ENCODE measurements at regions not wholly inside any gene's neighbourhood (a gene's known extent, or its start where the extent isn't known, plus 50 kb on each side); places are given as distances from the start of the nearest gene placed in this dataset.
"Not testable (repeated sequence)": the region's sequence is repeated elsewhere in the genome, so short reads cannot be mapped to it uniquely, and the experiment has no call there.

- no peak for DNase-seq (ENCODE audit: low read depth, low spot score)
Observed at GRCh38 chr11:90341986-90342385, 119.1 kb upstream of the CHORDC1 start.

GRCh38 chr11:90332415-90332814 lies 109.6 kb upstream of the CHORDC1 start:
- DNase-seq (ENCODE audit: low read depth, low spot score) = no peak

- no peak for DNase-seq (ENCODE audit: low read depth, low spot score)
Observed at GRCh38 chr11:90330632-90331031, 107.8 kb upstream of the CHORDC1 start.

- no peak for DNase-seq (ENCODE audit: low read depth, low spot score)
Observed at GRCh38 chr11:90329043-90329442, 106.2 kb upstream of the CHORDC1 start.

GRCh38 chr11:90326647-90327046 lies 103.8 kb upstream of the CHORDC1 start:
- no peak for DNase-seq (ENCODE audit: low read depth, low spot score)

GRCh38 chr11:90323289-90323688 lies 100.4 kb upstream of the CHORDC1 start:
- no peak for DNase-seq (ENCODE audit: low read depth, low spot score)

- DNase-seq (ENCODE audit: low read depth, low spot score) = no peak
Observed at GRCh38 chr11:90321018-90321417, 98.2 kb upstream of the CHORDC1 start.

GRCh38 chr11:90318651-90319050 lies 95.8 kb upstream of the CHORDC1 start:
- DNase-seq (ENCODE audit: low read depth, low spot score) = no peak

- no peak for DNase-seq (ENCODE audit: low read depth, low spot score)
Observed at GRCh38 chr11:90310210-90310609, 87.4 kb upstream of the CHORDC1 start.

- DNase-seq (ENCODE audit: low read depth, low spot score) = no peak
Observed at GRCh38 chr11:90309693-90310092, 86.8 kb upstream of the CHORDC1 start.

GRCh38 chr11:90294526-90294925 lies 71.7 kb upstream of the CHORDC1 start:
- DNase-seq (ENCODE audit: low read depth, low spot score) = no peak

GRCh38 chr11:90294091-90294490 lies 71.2 kb upstream of the CHORDC1 start:
- DNase-seq (ENCODE audit: low read depth, low spot score) = no peak

- no peak for DNase-seq (ENCODE audit: low read depth, low spot score)
Observed at GRCh38 chr11:90288212-90288821, 65.5 kb upstream of the CHORDC1 start.

- DNase-seq (ENCODE audit: low read depth, low spot score) = no peak
Observed at GRCh38 chr11:90286640-90287039, 63.8 kb upstream of the CHORDC1 start.

GRCh38 chr11:90284171-90284570 lies 61.3 kb upstream of the CHORDC1 start:
- DNase-seq (ENCODE audit: low read depth, low spot score) = no peak

- not testable (repeated sequence) for DNase-seq (ENCODE audit: low read depth, low spot score)
Observed at GRCh38 chr11:90282551-90283071, 59.8 kb upstream of the CHORDC1 start.

GRCh38 chr11:90274362-90274761 lies 51.5 kb upstream of the CHORDC1 start:
- DNase-seq (ENCODE audit: low read depth, low spot score) = no peak
